GM12873 (cell line): ENCODE measurements at regions not wholly inside any gene's neighbourhood (a gene's known extent, or its start where the extent isn't known, plus 50 kb on each side); places are given as distances from the start of the nearest gene placed in this dataset.

Experiments
- CTCF ChIP-seq: IDR thresholded peaks from 2 replicates; pipeline ENCODE4 v1.5.1; 2012; ENCODE audit warnings: low read depth, mild to moderate bottlenecking, moderate library complexity, low read length, control low read depth; ENCODE audit not compliant: insufficient read depth; ENCODE audit errors: missing control alignments

DNA sequence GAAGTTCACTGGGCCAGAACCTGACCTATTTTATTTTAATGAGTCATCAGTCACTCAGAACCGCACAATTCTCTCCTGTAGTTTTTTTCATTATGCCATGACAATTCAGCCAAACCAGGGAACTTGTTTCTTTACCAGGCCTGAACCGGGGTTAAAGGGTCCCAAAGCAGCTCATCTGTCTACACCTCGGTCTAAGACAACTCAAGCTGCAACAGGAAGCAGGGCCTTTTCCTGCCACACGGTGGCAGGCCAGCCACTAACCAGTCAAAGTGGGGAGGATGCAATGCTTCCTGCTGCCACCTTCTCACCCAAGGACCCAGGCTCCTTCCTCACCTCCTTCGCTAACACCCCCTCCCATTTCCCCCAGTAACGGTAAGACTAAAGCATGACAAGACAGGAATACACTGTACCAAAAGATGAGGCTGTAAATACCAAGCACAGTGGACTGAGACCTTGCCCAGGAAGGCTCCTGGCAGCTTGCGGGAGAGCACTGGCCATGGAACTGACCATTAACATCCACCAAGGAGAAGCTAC is 56.7 kb upstream of the ACKR3 start:
- peak; percentile 92 for TF ChIP-seq CTCF

- TF ChIP-seq CTCF = no peak
Measured at GRCh38 chr2:236513956-236514355, 55.7 kb upstream of the ACKR3 start.

DNA sequence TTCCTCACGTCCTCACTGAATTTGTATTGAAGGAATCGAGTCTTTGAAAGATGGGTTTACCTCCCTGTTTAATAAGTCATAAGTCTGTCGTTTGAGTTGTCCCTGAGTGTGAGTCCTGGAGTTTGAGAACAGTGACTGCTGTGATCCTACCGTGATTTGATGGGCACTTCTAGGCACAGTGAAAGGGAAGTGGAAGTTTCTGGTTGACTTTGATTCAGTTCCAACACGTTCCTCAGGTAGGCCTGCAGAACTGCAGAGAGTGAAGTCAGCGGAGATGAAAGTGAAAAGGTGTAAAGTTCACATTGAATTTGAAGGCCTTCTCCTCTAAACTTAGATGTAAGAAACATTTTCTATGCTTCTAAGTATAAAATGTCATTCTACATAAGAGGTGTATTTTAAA is 52.9 kb upstream of the ACKR3 start:
- TF ChIP-seq CTCF = no peak

- no peak for TF ChIP-seq CTCF
Measured at GRCh38 chr2:236517251-236518031, 52.2 kb upstream of the ACKR3 start.
